Stimulated activated CD4-positive, alpha-beta T cell treated with anti-CD3 and anti-CD28 coated beads, Interleukin-15, amount 100 ng/mL, for 48 hours (primary cell): ENCODE measurements at regions not wholly inside any gene's neighbourhood (a gene's known extent, or its start where the extent isn't known, plus 50 kb on each side); places are given as distances from the start of the nearest gene placed in this dataset.

Source experiments
- DNase-seq, 2 donors: peaks; one replicate each; pipeline ENCODE4 v3.0.0-alpha.2; 2020; ENCODE audit warnings: low read depth in 2 of 2

DNA sequence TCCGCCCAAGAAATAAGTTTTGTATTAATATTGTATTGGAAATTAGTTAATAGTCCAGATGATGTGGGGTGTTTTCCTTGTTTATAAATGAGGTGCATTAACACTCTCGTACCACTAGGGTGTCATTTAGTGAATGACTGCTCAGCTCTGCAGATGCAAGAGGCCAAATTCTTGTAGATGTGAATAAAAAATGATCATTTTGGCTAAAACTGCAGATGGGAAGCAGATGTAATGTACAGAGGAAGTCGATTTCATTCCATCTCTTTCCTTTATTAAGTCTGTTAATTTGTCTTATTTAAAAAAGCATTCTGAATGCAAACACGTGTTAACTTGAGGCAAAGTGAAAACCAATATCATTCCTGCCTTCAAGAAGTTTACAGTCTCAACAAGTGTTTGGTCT lies 108.1 kb downstream of the DHX15 start:
- no peak for DNase-seq

DNA sequence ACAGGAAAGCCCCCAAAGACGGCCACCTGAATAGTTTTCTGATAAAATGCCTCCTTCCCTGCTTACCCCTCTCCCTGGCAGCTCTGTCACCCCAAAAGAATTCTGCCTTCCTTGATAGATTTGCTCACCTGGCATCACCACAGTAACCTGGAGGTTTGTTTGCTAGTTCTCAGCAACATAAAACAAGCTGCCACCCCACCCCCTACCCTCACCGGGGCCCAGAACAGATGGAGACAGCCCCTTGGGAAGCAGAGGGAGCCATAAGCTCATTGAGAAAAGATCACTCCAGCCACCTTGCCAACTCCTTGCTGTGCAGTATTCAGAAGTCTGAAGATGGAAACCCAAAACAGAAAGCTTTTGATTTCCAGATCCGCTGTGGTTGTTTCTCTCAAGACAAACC lies 108.6 kb downstream of the DHX15 start:
- no peak for DNase-seq

DNA sequence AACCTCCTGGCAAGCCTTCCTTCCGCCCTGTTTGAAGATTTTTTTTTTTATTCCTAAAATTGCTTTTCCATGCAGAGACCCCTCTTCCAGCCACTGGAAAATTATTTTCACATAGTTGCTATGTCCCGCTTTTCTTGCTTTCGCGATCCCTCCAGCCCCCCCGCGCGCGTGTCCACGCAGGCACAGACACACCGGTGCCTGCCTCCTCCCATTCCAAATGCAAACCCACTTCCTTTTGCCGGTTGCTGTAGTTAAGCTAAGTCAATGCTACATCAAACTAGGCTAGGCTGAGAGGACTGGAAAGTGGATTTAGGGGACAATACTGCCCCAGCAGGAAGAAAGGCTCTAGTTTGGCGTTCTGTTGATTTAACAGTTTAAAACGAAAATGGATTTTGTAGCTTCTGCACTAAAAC lies 111.0 kb downstream of the DHX15 start:
- DNase-seq = no peak

DNA sequence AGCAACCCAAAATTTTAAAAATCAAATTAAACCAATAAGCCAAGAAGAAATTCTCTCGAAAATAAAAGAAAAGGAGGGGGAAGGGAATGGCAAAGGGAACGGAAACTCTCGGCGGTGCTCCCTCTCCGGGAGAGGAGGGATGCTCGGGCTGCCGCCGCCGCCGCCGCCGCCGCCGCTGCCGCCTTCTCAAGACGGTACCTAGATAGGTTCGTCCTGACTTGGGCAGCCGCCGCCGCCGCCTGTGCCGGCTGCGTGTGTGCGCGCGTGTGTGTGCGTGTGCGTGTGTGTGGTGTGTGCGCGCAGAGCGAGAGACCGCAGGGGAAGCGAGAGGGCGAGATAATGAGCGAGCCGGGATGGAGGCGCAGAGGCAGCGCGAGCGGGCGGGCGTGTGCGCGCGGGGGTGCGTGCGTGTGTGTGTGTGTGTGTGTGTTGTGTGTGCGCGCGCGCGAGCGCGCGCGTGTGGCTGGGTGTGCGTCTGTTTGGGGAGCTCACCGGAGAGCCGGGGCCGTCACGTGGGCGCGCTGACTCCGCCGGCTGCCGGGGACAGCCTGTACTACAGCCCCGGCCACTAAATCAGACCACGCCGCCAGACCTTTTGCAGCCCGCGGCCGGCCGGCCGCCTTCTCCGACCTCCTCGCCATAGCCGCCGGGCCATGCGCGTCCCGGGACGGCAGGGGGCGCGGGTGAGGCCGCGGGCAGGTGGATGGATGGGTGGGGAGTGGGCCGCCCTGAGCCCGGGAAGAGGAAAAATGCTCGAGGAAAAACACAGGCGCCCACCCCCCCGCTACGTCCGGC lies 111.6 kb downstream of the DHX15 start:
- DNase-seq = peak; percentile 24 to 25

DNA sequence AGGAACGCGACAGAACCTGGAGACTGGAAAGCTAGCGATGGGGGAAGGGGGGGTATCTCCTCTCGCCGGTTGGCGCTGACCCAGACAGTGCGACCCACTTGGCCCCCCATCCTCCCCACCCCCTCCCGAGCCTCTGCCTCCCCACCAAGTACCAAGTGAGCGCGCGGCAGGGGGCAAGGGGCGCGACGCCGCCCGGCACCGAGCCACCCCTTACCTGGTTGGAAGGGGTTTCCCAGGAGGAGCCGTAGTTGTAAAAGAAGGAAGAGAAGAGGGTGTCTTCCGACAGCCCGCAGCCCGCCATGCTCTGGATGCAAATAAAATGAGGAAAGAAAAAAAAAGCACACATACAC lies 112.2 kb downstream of the DHX15 start:
- DNase-seq = no peak

DNA sequence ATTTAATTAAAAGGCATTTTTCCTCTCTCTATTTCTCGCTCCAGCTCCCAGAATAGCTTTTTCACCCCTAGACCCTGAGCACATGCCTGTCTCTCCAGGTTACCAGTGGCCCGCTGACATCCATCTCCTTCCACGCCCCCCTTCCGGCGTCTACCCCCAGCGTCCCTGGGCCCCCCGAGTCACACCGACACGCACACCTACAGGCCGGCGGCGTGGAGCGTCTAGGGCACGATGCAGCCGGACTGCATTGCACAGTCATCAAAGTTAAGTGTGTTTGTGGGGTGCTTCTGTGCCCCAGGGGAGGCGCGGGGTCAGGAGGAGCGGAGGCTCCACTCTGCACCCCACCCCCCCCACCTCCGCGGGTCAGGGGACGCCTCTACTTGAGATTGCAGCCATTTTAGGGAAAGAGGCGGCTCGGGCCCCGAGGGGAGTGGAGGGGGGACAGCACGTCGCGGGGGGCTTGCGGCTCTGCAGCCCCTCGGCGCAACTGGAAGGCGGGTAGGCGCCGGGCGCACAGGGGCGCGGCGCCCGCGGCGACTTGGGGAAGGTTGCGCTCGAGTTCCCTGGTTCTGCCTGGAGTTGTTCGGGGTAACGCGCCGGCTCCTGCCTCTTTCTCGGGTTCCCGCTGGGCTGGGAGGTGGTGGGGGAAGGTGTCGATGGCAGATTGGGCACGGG lies 112.7 kb downstream of the DHX15 start:
- peak in 1 of 2 donors; percentile 4 for DNase-seq

DNA sequence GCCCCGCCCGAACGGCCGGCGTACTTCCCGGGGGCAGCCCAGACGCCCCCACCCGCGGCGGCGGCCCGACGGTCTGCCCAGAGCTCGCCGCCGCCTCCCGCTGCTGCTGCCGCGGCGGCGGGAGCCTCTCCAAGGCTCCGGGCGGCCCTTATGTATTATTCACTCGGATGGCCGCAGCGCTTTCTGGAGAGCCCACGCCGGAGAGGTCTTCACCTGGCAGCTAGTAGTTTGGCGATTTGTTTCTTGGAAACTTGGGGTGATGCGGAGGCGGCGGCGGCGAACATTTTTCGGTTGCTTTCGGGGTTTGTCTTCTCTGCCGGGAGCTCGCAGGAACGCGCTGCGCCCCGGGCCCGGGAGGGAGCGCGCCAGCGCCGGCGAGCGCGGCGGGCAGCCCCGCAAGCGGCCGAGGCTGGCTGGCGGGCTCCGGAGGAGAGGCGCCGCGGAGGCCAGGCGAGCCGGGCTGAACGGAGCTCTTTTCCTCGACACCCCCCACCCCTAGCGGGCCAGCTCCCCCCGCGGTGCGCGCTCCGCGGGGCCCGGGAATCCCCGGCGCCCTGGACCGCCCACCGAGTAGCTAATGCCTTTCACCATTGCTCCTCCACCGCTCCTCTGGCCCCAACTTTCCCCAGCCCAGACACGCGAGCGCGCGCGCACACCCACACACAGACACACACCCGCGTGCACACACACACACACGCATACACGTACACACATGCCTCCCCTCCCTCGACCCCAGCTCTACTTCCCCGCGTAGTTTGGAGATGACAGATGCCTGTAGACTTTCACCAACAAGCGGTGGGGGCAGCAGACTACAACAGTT lies 113.5 kb downstream of the DHX15 start:
- DNase-seq = peak in 1 of 2 donors; percentile 12

DNA sequence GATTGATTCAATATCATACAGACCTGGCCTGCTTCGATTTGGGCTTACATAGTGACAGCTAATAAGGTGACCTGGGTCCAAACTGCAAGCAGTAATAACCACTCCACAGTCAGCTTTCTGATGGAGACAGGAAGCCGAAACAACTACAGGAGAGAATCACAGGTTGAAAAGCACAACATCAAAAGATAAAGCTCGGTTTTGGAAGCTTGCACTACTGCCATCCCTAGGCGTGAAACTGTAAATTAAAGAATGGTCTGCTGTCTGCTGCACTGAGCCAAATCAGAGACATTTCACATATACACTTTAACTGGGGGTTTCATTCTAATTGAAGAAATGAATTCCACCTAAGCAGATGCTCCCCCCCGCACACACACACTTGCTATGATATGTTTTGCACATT lies 116.3 kb downstream of the DHX15 start:
- no peak for DNase-seq

DNA sequence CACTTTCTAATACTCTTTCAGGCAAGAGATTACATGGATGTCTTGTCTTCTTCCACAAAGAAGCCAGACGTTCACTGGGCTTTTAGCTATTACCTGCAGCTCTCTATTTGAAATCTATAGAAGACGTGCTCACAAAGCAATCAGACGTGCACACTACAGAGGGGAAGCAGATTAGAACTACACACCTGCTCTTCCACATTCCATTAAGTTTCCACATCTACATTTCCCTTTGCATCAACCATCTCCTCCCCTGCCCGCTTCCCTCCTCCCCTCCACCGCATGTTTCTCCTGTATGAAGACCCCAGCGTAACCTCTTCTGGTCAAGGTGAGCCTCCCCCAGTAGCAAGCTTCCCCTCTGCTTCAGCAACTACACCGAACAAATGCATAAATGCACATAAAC lies 119.8 kb downstream of the DHX15 start:
- no peak for DNase-seq

DNA sequence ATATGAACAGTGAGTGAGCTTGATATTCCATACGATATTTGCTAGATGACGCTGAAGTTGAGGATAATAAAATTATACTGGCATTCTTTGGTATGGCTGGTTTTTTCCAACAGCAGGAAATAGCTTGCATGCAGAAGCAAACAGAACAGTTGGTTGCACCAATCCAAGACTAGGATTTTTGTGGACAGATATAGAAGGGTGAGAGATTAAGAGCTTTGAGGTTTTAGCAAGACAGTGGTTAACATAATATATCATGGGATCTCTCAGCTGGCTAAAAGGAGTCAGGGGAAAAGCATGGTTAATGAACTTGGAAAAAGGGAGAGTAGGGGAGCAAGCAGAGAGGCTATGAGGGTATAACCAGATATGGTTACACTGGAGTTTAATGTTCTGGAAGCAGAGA lies 127.9 kb downstream of the DHX15 start:
- no peak for DNase-seq

DNA sequence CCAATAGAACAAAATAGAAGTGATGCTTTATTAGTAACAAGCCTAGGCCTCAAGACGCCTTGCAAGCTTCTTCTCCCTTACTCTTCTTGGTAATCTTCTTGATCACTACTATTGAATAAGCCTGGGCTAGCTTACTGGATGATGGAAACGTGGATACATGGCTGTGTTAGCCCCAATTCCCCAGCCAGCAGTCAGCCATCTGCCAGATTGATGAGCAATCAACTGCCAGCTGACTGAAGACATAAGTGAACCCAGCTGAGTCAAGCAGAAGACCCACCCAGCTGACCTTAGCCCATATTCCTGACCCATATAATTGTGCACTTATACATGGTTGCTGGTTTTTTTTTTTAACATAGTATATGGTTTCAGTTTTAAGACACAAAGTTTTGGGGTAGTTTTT lies 130.4 kb downstream of the DHX15 start:
- DNase-seq = no peak

DNA sequence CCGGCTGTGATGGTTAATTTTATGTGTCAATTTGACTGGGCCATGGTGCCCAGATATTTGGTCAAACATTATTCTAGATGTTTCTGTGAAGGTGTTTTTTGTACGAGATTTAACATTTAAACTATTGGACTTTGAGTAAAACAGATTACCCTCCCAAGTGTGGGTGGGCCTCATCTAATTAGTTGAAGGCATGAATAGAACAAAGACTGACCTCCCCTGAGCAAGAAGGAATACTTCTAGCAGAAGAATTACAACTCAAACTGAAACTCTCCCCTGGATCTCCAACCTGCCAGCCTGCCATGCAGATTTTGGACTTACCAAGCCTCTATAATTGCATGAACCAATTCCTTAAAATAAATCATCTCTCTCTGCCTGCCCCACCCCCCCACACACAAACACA lies 132.5 kb downstream of the DHX15 start:
- no peak for DNase-seq

DNA sequence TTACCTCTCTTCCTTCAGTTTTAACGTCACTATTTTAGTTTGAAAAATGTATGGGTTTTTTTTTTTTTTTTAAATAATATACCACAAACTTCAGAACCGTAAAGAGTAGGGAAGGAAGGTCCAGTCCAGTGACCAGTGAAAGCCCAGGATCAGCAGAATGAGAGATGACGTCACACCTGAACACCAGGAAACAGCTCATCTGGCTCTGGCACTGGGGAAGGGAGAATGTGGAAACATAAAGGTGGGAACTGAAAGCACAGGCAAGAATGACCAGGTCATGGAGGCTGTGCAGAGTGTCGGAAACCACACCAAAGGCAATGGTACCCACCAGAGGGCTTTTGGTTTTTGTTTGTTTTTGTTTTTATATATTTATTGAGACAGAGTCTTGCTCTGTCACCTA lies 141.2 kb downstream of the DHX15 start:
- no peak for DNase-seq

DNA sequence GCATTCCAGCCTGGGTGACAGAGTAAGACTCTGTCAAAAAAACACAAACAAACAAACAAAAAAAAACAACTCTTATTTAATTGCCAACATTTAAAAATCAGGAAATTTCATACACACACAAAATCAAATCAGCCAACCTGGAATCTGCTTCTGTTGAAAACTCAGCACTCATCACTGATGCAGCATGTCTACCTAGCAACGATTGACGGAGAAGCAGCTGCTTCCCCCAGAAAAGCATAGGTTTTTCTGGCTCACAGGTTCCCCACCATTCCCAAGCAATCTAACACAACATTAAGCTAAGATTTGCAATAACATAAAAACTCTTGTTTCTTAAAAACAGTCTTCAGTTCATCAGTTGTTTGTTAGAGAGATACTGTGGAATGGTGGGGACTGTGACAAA lies 143.6 kb downstream of the DHX15 start:
- DNase-seq = no peak

DNA sequence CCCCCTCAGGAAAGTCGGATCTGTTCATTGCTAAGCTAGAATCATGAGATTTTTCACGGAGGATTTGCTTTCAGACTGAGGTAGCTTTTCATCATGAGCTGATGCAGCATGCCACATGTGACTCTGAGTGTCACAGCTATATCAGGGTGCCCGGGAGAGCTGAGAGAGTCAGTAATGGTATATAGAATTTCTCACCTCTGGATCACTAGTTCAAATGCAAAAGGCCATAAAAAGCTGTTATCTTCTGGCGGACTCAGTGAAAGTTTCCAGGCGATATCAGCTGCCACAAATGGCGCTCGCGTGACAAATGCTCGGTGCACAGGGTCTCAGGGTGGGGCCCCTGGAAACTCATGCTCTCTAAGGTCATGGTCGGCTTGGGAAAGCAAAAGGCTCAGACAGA lies 150.1 kb downstream of the DHX15 start:
- DNase-seq = no peak

DNA sequence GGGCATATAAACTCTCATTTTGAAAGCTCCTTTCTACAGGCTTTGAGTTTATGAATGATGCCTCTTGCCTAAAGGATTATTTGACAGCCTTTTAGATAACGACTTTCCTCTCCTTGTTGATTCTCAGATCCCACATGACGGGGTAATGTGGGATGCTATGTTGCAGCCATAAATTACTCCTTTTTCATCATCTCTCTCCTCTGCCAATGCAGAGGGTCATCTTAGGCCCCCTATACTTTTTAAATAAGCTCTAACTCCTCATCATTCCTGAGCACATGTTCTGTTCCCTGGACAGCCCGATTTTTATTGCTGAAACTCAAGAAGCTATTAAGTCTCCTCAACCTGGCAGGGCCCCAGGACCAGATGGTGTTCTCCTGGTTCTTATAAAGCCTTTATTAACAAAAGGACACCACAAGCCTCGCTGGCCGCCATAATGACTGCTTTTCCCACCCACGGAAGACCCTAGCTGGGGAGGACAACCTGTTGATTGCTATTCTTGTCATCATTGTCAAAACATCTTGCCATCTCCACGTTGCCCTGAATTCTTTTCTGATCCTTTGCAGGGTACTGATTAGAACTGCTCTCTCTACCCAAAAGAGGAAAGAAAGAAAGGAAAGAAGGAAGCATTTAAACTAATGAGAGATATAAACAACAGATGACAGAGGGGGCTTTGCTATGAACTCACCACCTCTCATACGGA lies 150.7 kb downstream of the DHX15 start:
- DNase-seq = no peak

DNA sequence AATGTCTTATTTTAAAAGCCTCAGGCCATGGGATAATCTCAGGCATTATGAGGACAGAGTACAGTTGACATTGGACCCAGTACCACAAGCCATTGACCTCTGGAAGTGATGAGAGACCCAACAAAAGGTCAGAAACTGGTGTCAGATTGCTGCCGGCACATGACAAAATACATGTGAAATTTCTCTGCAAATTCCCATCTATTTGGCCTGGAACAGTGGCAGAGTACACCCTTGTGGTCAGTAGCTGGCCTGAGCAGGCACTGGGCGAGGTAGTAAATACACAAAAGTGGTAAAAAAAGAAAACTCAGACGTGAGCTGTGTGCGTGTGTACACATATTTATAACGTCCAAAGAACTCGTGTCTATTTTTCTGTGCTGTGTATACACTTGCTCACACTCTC lies 155.5 kb downstream of the DHX15 start:
- DNase-seq = no peak

DNA sequence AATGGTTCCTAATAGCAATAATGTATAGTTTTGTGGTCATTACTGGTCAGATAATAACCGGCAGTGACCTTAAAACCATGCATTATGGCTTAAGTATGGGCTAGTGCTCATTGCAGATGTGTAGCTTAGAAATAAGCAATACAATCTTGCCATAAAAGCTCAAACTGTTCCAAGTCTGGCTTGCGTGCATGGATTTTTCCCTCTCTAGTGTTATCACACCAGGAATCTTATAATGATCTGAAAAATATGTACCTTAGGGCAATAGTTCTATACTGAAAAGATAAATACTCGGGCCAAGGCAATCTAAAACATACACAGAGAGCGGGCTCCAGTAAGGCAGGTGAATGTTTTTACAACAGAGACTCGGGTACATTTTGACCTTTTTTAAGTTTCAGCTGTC lies 157.8 kb downstream of the DHX15 start:
- no peak for DNase-seq

DNA sequence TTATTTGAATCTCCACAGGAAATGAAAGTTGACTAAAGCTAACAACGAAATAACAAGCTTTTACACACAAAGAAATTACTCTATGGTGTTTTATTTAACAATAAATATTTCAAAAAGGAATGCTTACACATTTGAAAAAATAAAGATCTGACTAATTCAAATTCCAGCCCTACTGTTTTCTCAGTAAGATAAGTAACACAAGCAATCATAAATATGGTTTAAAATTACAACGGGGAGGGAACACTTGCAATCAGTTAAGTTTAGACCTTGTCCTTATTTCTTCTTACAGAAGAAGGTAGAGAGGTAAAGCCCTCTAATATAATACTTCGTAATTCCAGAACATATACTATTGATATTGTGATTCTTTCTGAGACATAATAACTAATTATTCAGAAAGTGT lies 158.5 kb downstream of the DHX15 start:
- DNase-seq = no peak

DNA sequence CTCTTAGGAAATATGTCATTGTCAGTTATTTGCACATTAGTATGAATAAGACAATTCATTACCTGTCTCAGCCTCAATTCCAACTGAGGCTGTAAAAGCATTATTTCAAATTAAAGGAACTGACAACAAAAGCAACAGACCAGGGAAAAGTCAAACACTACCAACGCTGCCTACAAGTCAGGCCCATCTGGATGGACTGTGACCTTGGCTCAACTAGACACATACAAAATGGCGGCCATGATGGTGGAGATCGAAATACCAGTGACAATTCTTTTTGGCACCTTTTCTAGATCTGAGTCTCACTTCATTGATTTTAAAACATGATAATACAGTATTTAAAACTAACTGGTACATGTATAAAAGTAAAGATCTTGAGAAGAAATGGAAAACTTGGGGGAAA lies 160.7 kb downstream of the DHX15 start:
- no peak for DNase-seq

DNA sequence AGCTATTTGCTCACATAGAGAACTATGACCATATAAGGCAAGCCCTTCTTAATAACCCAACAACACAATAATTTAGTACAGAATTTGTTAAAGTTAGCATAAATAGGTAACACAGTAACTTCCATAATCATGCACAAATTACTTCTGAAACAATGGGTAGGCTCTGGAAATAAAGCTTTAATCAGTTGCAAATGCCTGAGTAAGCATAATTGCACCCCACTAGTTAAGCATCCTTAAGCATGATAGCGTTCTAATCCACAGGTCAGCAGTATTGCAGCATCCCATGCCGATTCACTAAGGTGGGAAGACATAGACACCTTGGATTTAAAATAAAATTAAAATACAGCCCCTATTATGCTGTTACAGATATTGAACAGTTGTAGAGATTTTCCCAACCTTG lies 161.7 kb downstream of the DHX15 start:
- DNase-seq = no peak
